ENCODE measurements at regions not wholly inside any gene's neighbourhood (a gene's known extent, or its start where the extent isn't known, plus 50 kb on each side); places are given as distances from the start of the nearest gene placed in this dataset.

DNA sequence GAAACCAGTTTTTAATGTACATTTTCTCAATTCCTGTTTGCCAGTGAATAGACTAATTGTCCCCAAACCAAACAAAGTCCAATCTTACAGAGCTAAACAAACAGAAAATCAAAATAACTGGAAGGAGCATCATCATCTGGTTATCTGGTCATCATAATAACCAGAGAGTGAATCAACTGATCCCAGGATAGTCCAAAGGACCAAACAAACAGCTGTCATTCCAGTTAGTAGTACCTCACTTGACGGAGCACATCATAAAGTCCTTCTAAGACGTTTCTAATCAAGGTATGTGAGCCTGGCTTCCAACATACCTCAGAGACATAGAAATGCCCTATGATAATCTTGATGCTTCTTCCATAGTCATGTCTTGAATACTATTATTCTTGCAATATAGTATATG is 240.5 kb downstream of the LTN1 start:
- Histone ChIP-seq H3K79me2 (ENCODE audit: insufficient read depth, low read length) (no peaks in the 10 kb centered on the region), H3K27ac (ENCODE audit: low read depth, low read length) (no peak overlapping the region), H3K9me3 (ENCODE audit: insufficient read depth, low read depth, low read length) (no peaks in the 10 kb centered on the region), H3K4me1 (ENCODE audit: insufficient read depth, low read length) (peaks cover 7% of the 10 kb centered on the region), H4K20me1 (ENCODE audit: insufficient read depth, low read length) (no peaks in the 10 kb centered on the region), H3K4me2 (ENCODE audit: low read length) (no peak overlapping the region), H3K27me3 (ENCODE audit: insufficient read depth, low read length) (no peaks in the 10 kb centered on the region), H3K36me3 (ENCODE audit: insufficient read depth, low read length) (no peaks in the 10 kb centered on the region), H3K4me3 (ENCODE audit: insufficient read depth, low read depth, low read length) (no peak overlapping the region), H3K9ac (ENCODE audit: low read length) (no peak overlapping the region), H2AFZ (ENCODE audit: low read depth, low read length) (no peak overlapping the region)
- Mint-ChIP-seq H3K36me3 (ENCODE audit: low read depth, unreplicated experiment) (no peaks in the 10 kb centered on the region), H3K4me3 (ENCODE audit: unreplicated experiment) (no peak overlapping the region), H3K4me1 (ENCODE audit: low read depth, unreplicated experiment) (no peaks in the 10 kb centered on the region), H3K27me3 (ENCODE audit: low read depth, unreplicated experiment) (peaks cover 5% of the 10 kb centered on the region), H3K9me3 (ENCODE audit: unreplicated experiment) (no peaks in the 10 kb centered on the region), H3K27ac (ENCODE audit: unreplicated experiment) (no peak overlapping the region)
- TF ChIP-seq EZH2 (IDR thresholded peaks at IDR 0.05; ENCODE audit: insufficient read depth, low read length) = no peak
- TF ChIP-seq, protein P1, sequence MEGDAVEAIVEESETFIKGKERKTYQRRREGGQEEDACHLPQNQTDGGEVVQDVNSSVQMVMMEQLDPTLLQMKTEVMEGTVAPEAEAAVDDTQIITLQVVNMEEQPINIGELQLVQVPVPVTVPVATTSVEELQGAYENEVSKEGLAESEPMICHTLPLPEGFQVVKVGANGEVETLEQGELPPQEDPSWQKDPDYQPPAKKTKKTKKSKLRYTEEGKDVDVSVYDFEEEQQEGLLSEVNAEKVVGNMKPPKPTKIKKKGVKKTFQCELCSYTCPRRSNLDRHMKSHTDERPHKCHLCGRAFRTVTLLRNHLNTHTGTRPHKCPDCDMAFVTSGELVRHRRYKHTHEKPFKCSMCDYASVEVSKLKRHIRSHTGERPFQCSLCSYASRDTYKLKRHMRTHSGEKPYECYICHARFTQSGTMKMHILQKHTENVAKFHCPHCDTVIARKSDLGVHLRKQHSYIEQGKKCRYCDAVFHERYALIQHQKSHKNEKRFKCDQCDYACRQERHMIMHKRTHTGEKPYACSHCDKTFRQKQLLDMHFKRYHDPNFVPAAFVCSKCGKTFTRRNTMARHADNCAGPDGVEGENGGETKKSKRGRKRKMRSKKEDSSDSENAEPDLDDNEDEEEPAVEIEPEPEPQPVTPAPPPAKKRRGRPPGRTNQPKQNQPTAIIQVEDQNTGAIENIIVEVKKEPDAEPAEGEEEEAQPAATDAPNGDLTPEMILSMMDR (IDR thresholded peaks at IDR 0.05; ENCODE audit: insufficient read depth, low read depth, low read length) = no peak
- DNase-seq (ENCODE audit: low read depth) = no peak
- FAIRE-seq = peak; percentile 5

DNA sequence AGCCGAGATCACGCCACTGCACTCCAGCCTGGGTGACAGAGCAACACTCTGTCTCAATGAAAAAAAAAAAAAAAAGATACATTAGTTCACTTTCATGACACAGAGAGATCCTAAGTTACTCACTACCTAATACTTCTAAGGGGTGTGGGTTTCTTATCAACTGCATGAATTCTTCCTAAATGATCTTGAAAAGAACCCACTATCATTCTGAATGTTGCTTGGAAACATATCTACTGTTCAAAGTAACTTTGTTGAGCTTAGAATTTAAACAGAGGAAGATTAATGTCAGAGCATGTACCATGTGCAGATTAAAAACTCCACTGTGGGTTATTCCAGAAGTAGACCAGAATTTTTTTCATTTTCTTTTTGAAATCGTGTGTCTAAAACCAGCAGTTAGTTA is 241.5 kb downstream of the LTN1 start:
- TF ChIP-seq, protein P1 (IDR thresholded peaks at IDR 0.05; ENCODE audit: insufficient read depth, low read depth, low read length) = no peak
- no peak for TF ChIP-seq EZH2 (IDR thresholded peaks at IDR 0.05; ENCODE audit: insufficient read depth, low read length)
- Mint-ChIP-seq H3K9me3 (ENCODE audit: unreplicated experiment) (no peaks in the 10 kb centered on the region), H3K36me3 (ENCODE audit: low read depth, unreplicated experiment) (no peaks in the 10 kb centered on the region), H3K27ac (ENCODE audit: unreplicated experiment) (no peak overlapping the region), H3K27me3 (ENCODE audit: low read depth, unreplicated experiment) (peaks cover 7% of the 10 kb centered on the region), H3K4me3 (ENCODE audit: unreplicated experiment) (no peak overlapping the region), H3K4me1 (ENCODE audit: low read depth, unreplicated experiment) (no peaks in the 10 kb centered on the region)
- no peak overlapping the region for H3K27ac ChIP-seq (ENCODE audit: low read depth, low read length)
- DNase-seq (ENCODE audit: low read depth) = peak; percentile 60
- H3K4me1 ChIP-seq (ENCODE audit: insufficient read depth, low read length) = peaks cover 7% of the 10 kb centered on the region
- no peak overlapping the region for H3K4me2 ChIP-seq (ENCODE audit: low read length)
- no peak overlapping the region for H2AFZ ChIP-seq (ENCODE audit: low read depth, low read length)
- H3K79me2 ChIP-seq (ENCODE audit: insufficient read depth, low read length) = no peaks in the 10 kb centered on the region
- H3K36me3 ChIP-seq (ENCODE audit: insufficient read depth, low read length) = no peaks in the 10 kb centered on the region
- no peak overlapping the region for H3K4me3 ChIP-seq (ENCODE audit: insufficient read depth, low read depth, low read length)
- H3K9ac ChIP-seq (ENCODE audit: low read length) = no peak overlapping the region
- no peak for FAIRE-seq
- no peaks in the 10 kb centered on the region for H3K9me3 ChIP-seq (ENCODE audit: insufficient read depth, low read depth, low read length)
- H3K27me3 ChIP-seq (ENCODE audit: insufficient read depth, low read length) = no peaks in the 10 kb centered on the region
- H4K20me1 ChIP-seq (ENCODE audit: insufficient read depth, low read length) = no peaks in the 10 kb centered on the region

DNA sequence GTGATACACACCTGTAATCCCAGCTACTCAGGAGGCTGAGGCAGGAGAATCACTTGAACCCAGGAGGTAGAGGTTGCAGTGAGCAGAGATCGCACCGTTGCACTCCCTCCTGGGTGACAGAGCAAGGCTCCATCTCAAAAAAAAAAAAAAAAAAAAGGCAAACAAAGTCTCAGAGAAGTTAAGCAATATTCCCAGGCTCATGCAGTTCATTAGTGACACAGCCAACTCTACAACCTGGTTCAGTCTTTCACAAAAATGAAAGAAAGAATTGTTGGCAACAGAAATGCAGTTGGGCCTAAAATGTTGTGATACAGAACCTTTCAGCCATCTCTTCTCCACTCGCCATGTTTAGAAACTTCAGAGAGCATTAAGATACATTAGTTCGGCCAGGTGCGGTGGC is 242.1 kb downstream of the LTN1 start:
- Histone ChIP-seq H3K9me3 (ENCODE audit: insufficient read depth, low read depth, low read length) (no peaks in the 10 kb centered on the region), H2AFZ (ENCODE audit: low read depth, low read length) (no peak overlapping the region), H3K27me3 (ENCODE audit: insufficient read depth, low read length) (no peaks in the 10 kb centered on the region), H3K36me3 (ENCODE audit: insufficient read depth, low read length) (no peaks in the 10 kb centered on the region), H3K9ac (ENCODE audit: low read length) (no peak overlapping the region), H3K4me3 (ENCODE audit: insufficient read depth, low read depth, low read length) (no peak overlapping the region), H3K27ac (ENCODE audit: low read depth, low read length) (no peak overlapping the region), H3K4me1 (ENCODE audit: insufficient read depth, low read length) (peaks cover 8% of the 10 kb centered on the region), H4K20me1 (ENCODE audit: insufficient read depth, low read length) (no peaks in the 10 kb centered on the region), H3K79me2 (ENCODE audit: insufficient read depth, low read length) (no peaks in the 10 kb centered on the region), H3K4me2 (ENCODE audit: low read length) (no peak overlapping the region)
- DNase-seq (ENCODE audit: low read depth) = no peak
- Mint-ChIP-seq H3K36me3 (ENCODE audit: low read depth, unreplicated experiment) (no peaks in the 10 kb centered on the region), H3K4me3 (ENCODE audit: unreplicated experiment) (no peak overlapping the region), H3K4me1 (ENCODE audit: low read depth, unreplicated experiment) (no peaks in the 10 kb centered on the region), H3K27ac (ENCODE audit: unreplicated experiment) (no peak overlapping the region), H3K9me3 (ENCODE audit: unreplicated experiment) (no peaks in the 10 kb centered on the region), H3K27me3 (ENCODE audit: low read depth, unreplicated experiment) (peaks cover 7% of the 10 kb centered on the region)
- TF ChIP-seq EZH2 (IDR thresholded peaks at IDR 0.05; ENCODE audit: insufficient read depth, low read length) = no peak
- TF ChIP-seq, protein P1 (IDR thresholded peaks at IDR 0.05; ENCODE audit: insufficient read depth, low read depth, low read length) = no peak
- FAIRE-seq = no peak
